GM18858 (cell line): ENCODE measurements at regions not wholly inside any gene's neighbourhood (a gene's known extent, or its start where the extent isn't known, plus 50 kb on each side); places are given as distances from the start of the nearest gene placed in this dataset.
A peak's percentile ranks its signal among the peaks of the same experiment; 100 is the strongest.
"Not testable (repeated sequence)": the region's sequence is repeated elsewhere in the genome, so short reads cannot be mapped to it uniquely, and the experiment has no call there.

Experiments
- ATAC-seq: cut with Tn5 transposase; IDR thresholded peaks from one replicate; pipeline ENCODE4 v1.9.1; 2021; ENCODE audit not compliant: unreplicated experiment

DNA sequence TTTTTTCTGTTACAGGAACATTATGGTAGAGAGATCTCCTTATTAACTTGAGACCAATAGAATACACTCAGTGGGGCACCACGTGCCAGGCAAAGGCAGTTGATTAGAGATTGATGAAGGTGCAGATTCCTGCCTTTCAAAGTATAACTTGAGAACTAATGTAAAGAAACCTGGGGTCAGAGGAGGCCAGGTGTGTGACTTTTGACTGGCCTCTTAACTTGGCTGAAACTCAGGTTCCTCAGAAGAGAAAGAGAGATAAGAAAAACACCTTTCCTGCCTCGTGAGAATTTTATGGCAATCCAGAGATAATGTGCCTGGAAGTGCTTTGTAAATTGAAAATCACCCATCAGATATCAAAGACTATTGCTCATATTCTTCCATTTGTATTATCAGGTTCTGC, 110.7 kb upstream of the GZMB start:
- ATAC-seq = no peak

DNA sequence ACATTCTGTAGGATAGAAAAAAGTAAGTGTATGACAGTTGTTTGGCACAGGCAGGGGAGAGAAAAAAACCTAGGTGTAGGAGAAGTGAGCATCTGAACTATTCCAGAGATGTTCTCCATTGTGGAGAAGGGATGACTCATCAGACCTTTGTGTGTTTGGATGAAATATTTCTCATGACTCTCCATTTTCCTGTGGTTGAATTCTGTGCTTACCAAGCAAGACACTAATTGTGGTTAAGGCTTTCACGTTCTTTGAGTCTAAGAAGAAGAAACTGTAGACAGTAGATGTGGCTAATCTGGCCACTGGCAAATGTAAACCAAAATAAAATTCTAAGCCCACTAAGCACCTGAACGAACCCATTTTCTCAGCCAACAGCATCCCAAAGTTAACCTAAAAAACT, 107.9 kb upstream of the GZMB start:
- no peak for ATAC-seq

- no peak for ATAC-seq
These were observed 102.1 kb upstream of the GZMB start for GRCh38 chr14:24735984-24736630.

DNA sequence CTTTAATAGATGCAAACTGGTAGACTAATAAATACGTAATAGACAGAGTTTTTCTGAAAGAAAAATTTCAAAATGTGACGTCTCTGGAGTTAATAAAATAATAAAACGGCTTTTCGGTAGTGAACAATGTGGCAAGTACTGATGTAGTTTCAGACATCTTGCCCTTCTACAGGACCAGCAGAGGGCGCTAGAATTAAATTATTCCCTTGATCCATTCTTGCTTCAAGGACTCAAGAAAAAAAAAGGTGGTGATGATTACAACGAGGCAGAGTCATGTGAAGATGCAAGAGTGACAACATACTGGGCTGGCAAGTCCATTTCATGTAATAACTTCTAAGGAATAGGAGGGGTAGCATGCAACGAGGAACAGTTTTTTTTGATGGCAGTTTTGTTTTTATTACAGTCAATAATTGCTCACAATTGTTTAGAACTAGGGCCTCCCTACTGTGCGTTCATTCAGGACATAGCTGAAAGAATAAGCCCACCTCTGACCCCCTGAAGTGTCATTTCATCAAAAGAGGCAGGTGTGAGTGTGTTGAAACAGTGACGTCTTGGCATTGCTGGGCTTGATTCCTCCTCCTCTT, 101.0 kb upstream of the GZMB start:
- ATAC-seq = no peak

DNA sequence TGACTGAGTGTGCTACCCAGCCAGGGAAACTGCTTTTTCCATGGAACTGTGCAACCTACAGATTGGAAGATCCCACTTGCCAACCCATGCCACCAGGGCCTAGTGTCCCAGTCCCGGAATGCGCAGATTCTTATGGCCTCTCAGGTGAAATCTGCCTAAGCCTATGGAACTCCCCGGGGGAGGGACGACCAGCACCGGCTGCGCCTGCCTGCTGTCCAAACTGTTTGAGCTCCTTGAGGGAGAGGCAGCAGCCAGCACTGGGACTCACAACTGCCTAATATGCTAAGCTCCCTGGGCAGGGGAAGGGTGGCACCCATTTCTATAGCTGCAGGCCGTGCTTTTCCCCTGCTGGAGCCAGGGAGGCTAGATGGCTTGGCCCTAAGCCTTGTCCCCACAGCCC, 92.5 kb upstream of the GZMB start:
- ATAC-seq = no peak

GRCh38 chr14:24725311-24725710, 91.3 kb upstream of the GZMB start:
- no peak for ATAC-seq

- ATAC-seq = no peak
These were observed 87.8 kb upstream of the GZMB start for GRCh38 chr14:24721775-24722174.

GRCh38 chr14:24715239-24715638, 81.2 kb upstream of the GZMB start:
- ATAC-seq = no peak

GRCh38 chr14:24713404-24713803, 79.4 kb upstream of the GZMB start:
- ATAC-seq = peak; percentile 61

DNA sequence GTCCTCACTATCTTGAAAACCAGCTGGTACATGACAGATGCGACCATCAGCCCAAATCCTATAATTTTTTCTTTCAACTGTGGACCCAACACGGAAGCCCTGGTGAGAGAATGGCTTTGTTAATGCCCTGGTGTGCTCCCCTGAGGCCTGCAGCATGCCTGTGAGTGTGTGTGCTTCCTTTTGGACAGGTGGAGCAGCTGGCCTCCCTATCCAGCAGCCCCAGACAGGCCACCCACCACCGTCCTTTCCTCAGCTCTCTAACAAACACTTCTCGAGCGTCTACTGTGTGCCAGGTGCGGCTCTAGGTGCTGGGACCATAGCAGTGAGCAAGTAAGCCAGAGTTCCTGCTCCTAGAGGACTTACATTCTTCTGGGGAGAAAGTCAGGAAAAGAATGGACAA, 78.9 kb upstream of the GZMB start:
- ATAC-seq = no peak

DNA sequence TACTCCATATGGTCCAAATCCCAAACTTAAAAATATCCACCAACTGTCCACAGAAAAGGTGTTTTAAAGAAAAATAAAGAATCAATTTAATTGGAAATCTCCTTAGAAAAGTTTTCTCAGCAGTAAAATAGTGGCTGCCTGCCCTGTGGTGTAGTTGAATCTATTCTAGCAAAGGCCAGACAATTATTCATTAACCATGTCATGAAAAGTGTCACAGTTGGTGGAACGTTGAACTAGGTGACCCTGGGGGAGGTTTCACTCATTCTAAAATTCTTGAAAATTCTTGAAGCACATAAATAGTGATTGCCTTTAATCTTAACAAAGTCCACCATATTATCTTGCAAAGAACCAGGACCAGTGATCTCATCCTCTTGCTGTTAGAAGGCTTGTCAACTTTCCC, 78.4 kb upstream of the GZMB start:
- no peak for ATAC-seq

DNA sequence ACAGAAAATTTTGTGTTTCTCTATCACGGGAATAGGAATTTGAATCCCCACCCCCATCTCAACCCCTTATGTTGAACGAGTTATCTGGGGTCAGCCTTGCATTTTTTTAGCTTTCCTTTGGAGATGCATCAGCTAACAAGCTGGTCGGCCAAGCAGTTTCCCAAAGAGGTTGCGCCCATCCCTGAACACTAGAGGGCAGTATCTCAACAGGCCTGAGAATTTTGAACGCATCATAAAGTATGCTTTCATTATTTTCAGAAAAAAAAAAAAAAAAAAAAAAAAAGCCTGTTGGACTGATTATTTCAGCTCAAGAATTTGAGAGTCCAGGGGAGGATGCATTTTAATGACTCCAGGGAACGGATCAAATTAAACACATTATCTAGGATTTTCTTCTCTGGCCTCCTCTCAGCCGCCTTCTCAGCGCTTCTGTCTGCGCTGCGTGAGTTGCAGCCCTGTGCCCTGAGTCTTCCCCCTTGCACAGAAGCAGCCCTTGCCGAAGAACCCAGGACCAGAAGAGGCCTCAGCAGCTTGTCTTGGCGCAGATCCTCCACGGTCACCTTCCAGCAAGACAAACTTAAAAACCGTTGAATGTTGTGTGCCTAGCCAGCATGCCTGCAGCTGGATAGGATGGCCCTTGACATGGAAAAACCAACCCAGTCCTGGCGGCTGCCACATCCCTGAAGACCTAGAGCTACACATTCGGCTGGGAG, 76.6 kb upstream of the GZMB start:
- no peak for ATAC-seq

DNA sequence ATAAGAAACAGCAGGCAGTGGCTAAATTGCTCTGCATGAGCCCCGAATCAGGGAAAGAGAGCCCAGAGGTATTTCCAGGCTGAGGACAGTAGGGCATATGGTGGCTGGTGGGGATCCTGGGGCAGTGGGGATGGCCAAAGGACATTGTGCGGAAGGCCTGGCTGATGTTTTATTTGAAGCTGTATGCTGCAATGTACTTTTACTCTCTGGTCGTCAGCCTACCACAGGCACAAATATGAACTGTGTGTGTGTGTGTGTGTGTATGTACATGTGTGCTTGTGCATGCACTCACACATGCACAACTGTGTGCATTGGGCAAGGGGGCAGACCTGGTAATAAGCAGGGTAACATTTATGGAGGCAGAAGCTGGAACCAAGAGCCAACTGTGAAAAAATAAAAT, 74.7 kb upstream of the GZMB start:
- ATAC-seq = no peak

- no peak for ATAC-seq
These were observed 72.4 kb upstream of the GZMB start for GRCh38 chr14:24706351-24706750.

DNA sequence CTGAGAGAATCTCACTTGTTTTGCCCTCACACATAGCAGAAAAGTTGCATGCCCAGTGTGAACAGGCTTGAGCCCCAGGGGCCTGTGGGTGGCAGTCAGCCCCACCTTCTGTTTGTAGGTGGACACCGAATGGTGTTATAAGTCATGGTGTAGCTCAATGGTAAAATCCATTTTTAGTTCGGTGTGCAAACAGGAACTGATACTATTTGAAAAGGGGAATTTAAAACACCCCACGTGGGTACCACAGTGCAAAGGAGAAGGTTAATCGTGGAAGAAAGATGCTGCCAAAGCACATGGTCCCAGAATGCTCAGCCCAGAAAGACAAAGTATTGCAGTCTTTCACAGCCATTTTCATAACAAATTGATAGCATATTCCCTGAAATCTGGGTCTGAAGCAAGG, 71.8 kb upstream of the GZMB start:
- ATAC-seq = peak; percentile 93

DNA sequence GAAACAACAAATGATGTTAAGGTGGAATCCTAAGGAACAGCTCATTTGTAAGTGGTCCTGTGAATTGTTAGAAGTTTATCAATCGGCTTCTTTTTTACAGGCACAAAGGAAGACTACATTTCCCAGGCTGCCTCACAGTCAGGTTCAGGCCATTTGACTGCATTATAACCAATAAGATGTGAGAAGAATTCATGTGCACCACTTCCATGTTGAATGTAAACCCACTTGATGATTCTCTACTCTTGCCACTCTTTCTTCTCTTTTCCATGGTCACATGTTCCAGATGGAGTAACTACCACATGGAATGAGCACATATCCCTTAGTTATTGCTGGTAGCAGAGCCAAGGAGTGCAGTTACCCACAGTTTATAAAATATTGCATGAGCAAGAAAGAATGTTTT, 67.1 kb upstream of the GZMB start:
- ATAC-seq = no peak

DNA sequence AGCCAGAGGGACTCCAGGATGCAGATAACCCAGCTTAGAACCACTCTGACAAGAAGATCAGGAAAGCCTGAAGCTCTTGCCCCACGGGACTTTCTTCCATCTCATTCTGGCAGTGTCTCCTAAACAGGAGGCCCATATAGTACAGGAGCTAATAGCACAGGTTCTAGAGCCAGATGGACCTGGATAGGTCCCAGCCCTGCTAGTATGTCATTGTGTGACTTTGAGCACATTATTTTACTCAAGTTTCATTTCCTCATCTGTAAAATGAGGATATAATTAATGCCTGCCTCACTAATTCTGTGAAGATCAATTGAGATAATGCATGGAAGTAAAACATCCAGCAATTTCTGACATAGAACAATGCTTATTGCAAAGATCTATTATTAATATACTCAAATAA, 66.5 kb upstream of the GZMB start:
- no peak for ATAC-seq

- ATAC-seq = peak; percentile 64
These were observed 65.1 kb upstream of the GZMB start for GRCh38 chr14:24699052-24699451.

DNA sequence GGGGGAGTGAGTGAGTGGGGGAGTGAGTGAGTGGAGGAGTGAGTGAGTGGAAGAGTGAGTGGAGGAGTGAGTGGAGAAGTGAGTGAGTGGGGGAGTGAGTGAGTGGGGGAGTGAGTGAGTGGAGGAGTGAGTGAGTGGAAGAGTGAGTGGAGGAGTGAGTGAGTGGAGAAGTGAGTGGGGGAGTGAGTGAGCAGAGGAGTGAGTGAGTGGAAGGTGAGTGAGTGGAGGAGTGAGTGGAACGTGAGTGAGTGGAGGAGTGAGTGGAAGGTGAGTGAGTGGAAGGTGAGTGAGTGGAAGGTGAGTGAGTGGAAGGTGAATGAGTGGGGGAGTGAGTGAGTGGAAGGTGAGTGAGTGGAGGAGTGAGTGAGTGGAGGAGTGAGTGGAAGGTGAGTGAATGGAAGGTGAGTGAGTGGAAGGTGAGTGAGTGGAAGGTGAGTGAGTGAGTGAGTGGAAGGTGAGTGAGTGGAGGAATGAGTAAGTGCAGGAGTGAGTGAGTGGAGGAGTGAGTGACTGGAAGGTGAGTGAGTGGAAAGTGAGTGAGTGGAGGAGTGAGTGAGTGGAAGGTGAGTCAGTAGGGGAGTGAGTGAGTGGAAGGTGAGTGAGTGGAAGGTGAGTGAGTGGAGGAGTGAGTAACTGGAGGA, 62.4 kb upstream of the GZMB start:
- not testable (repeated sequence) for ATAC-seq

DNA sequence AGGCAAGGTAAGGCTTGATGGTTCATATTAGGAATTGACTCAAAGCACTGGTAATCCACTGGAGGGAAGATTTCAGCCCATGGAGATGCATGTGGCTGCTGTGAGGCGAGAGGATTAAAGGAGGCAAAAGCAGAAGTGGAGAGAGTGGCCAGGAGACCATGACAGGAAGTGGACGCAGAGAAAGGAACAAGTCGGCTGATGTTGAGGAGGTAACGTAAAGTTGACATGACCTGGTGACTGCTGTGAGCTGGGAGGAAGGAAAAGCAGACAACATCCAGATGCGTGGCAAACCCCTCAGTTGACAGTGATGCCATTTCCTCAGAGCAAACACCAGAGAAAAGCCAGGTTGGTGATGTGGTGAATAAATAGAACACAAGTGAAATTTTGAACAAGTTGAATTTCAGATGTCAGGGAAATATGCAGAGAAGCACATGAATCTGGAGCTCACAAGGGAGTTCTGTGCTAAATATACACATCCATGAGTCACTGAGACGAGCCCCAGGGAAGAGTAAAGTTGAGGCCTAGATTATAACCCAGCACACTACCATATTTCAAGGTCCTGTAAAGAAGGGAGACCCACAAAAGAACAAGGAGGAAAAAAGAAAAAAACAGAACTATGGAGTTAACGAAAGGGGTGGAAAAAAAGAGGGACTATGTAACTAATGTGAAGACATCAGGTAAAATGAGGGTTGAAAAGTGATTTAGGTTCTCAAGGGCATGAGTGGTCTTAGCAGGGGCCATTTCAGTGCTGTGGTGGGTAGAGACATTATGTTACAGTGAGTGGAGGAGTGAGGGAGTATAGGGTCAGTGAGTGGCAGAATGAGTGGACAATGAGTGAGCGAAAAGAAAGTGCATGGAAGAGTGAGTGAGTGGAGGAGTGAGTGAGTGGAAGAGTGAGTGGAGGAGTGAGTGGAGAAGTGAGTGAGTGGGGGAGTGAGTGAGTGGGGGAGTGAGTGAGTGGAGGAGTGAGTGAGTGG, 61.6 kb upstream of the GZMB start:
- peak; percentile 33 for ATAC-seq

DNA sequence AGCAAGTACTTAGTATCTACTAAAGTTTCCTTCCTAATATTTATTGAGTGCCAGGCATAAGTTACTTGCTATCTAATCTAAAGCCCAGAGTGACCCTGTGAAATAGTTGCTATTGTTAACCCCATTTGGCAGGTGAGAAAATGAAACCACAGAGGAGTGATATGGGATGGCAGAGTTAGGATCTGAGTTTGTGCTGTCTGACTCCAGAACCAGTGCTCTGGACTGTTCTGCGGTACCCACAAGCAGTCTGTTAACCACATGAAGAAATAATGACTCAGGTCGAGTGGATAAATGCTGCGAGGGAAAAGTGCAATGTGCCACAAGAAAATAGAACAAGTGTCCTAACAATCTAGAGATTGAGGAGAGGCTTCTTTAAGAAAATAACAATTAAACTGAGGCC, 60.7 kb upstream of the GZMB start:
- ATAC-seq = no peak
